ENCODE measurements at regions not wholly inside any gene's neighbourhood (a gene's known extent, or its start where the extent isn't known, plus 50 kb on each side); places are given as distances from the start of the nearest gene placed in this dataset.
"Not testable (repeated sequence)": the region's sequence is repeated elsewhere in the genome, so short reads cannot be mapped to it uniquely, and the experiment has no call there.

GRCh38 chr3:550471-550870 lies 353.9 kb downstream of the CHL1 start:
- no peaks in the 10 kb centered on the region for H4K20me1 ChIP-seq (ENCODE audit: insufficient read depth, poor library complexity, severe bottlenecking)
- no peak for DNase-seq (ENCODE audit: low spot score)
- H3K79me2 ChIP-seq: no peaks in the 10 kb centered on the region
- H3K4me3 ChIP-seq: no peak overlapping the region
- H2AFZ ChIP-seq: no peak overlapping the region
- no peaks in the 10 kb centered on the region for H3K4me1 ChIP-seq (ENCODE audit: insufficient read depth)
- H3K27me3 ChIP-seq: no peaks in the 10 kb centered on the region
- no peaks in the 10 kb centered on the region for H3K9me3 ChIP-seq (ENCODE audit: low read depth)
- no peak for TF ChIP-seq CTCF (IDR thresholded peaks at IDR 0.05; ENCODE audit: poor library complexity)
- TF ChIP-seq EZH2 (IDR thresholded peaks at IDR 0.05; ENCODE audit: borderline replicate concordance): no peak
- no peak for TF ChIP-seq EZH2phosphoT487 (IDR thresholded peaks at IDR 0.05; ENCODE audit: low read depth, severe bottlenecking, unreplicated experiment)
- H3K27ac ChIP-seq: no peak overlapping the region
- H3K36me3 ChIP-seq (replicated peaks; ENCODE audit: insufficient read depth, low read depth): no peaks in the 10 kb centered on the region
- 100% methylated on average over 1 of the region's 1 CpG for WGBS (ENCODE audit: low lambda C conversion rate, missing lambda C conversion rate)
- H3K4me2 ChIP-seq: no peak overlapping the region
- H3K9me2 ChIP-seq (replicated peaks; ENCODE audit: insufficient read depth): no peaks in the 10 kb centered on the region

GRCh38 chr3:557972-558371 lies 361.4 kb downstream of the CHL1 start:
- no peaks in the 10 kb centered on the region for H3K9me3 ChIP-seq (ENCODE audit: low read depth)
- no peaks in the 10 kb centered on the region for H4K20me1 ChIP-seq (ENCODE audit: insufficient read depth, poor library complexity, severe bottlenecking)
- TF ChIP-seq CTCF (IDR thresholded peaks at IDR 0.05; ENCODE audit: poor library complexity) (no peak), EZH2phosphoT487 (IDR thresholded peaks at IDR 0.05; ENCODE audit: low read depth, severe bottlenecking, unreplicated experiment) (no peak), EZH2 (IDR thresholded peaks at IDR 0.05; ENCODE audit: borderline replicate concordance) (no peak)
- H3K27me3 ChIP-seq: no peaks in the 10 kb centered on the region
- H3K27ac ChIP-seq: no peak overlapping the region
- H3K4me1 ChIP-seq (ENCODE audit: insufficient read depth): no peaks in the 10 kb centered on the region
- no peaks in the 10 kb centered on the region for H3K79me2 ChIP-seq
- H2AFZ ChIP-seq: no peak overlapping the region
- no peak overlapping the region for H3K4me2 ChIP-seq
- DNase-seq (ENCODE audit: low spot score): no peak
- no peak overlapping the region for H3K4me3 ChIP-seq
- WGBS (ENCODE audit: low lambda C conversion rate, missing lambda C conversion rate): 81% methylated on average over 1 of the region's 1 CpG
- H3K9me2 ChIP-seq (replicated peaks; ENCODE audit: insufficient read depth): no peaks in the 10 kb centered on the region
- no peaks in the 10 kb centered on the region for H3K36me3 ChIP-seq (replicated peaks; ENCODE audit: insufficient read depth, low read depth)

GRCh38 chr3:567488-568185 lies 371.1 kb downstream of the CHL1 start:
- H3K79me2 ChIP-seq: no peaks in the 10 kb centered on the region
- H3K9me2 ChIP-seq (replicated peaks; ENCODE audit: insufficient read depth): no peaks in the 10 kb centered on the region
- no peak overlapping the region for H3K4me3 ChIP-seq
- H3K9me3 ChIP-seq (ENCODE audit: low read depth): no peaks in the 10 kb centered on the region
- H4K20me1 ChIP-seq (ENCODE audit: insufficient read depth, poor library complexity, severe bottlenecking): no peaks in the 10 kb centered on the region
- WGBS (ENCODE audit: low lambda C conversion rate, missing lambda C conversion rate): 68% methylated on average over 5 of the region's 5 CpGs
- H3K4me1 ChIP-seq (ENCODE audit: insufficient read depth): no peaks in the 10 kb centered on the region
- H3K4me2 ChIP-seq: no peak overlapping the region
- H3K27me3 ChIP-seq: no peaks in the 10 kb centered on the region
- H3K27ac ChIP-seq: no peak overlapping the region
- H3K36me3 ChIP-seq (replicated peaks; ENCODE audit: insufficient read depth, low read depth): no peaks in the 10 kb centered on the region
- TF ChIP-seq EZH2phosphoT487 (IDR thresholded peaks at IDR 0.05; ENCODE audit: low read depth, severe bottlenecking, unreplicated experiment): no peak
- TF ChIP-seq EZH2 (IDR thresholded peaks at IDR 0.05; ENCODE audit: borderline replicate concordance): no peak
- TF ChIP-seq CTCF (IDR thresholded peaks at IDR 0.05; ENCODE audit: poor library complexity): no peak
- no peak for DNase-seq (ENCODE audit: low spot score)
- H2AFZ ChIP-seq: no peak overlapping the region

- not testable (repeated sequence) for H3K27ac ChIP-seq; H3K27me3 ChIP-seq; H4K20me1 ChIP-seq (ENCODE audit: insufficient read depth, poor library complexity, severe bottlenecking); H3K9me3 ChIP-seq (ENCODE audit: low read depth); H3K4me1 ChIP-seq (ENCODE audit: insufficient read depth); H2AFZ ChIP-seq; H3K4me2 ChIP-seq; H3K36me3 ChIP-seq (replicated peaks; ENCODE audit: insufficient read depth, low read depth); H3K4me3 ChIP-seq; H3K9me2 ChIP-seq (replicated peaks; ENCODE audit: insufficient read depth); H3K79me2 ChIP-seq; DNase-seq (ENCODE audit: low spot score)
- WGBS (ENCODE audit: low lambda C conversion rate, missing lambda C conversion rate): 69% methylated on average over 2 of the region's 2 CpGs
Measured at GRCh38 chr3:579529-579928, 383.0 kb downstream of the CHL1 start.

GRCh38 chr3:589066-589465 lies 392.5 kb downstream of the CHL1 start:
- H3K79me2 ChIP-seq; H3K27ac ChIP-seq; H2AFZ ChIP-seq; H3K27me3 ChIP-seq; H3K4me3 ChIP-seq; H3K36me3 ChIP-seq (replicated peaks; ENCODE audit: insufficient read depth, low read depth); H3K9me2 ChIP-seq (replicated peaks; ENCODE audit: insufficient read depth); H3K9me3 ChIP-seq (ENCODE audit: low read depth); DNase-seq (ENCODE audit: low spot score); H4K20me1 ChIP-seq (ENCODE audit: insufficient read depth, poor library complexity, severe bottlenecking); H3K4me1 ChIP-seq (ENCODE audit: insufficient read depth); H3K4me2 ChIP-seq: not testable (repeated sequence)

GRCh38 chr3:597304-597703 lies 400.7 kb downstream of the CHL1 start:
- not testable (repeated sequence) for H3K9me3 ChIP-seq (ENCODE audit: low read depth); DNase-seq (ENCODE audit: low spot score); H3K79me2 ChIP-seq; H2AFZ ChIP-seq; H3K27me3 ChIP-seq; H3K4me2 ChIP-seq; H3K27ac ChIP-seq; H3K9me2 ChIP-seq (replicated peaks; ENCODE audit: insufficient read depth); H3K4me3 ChIP-seq; H3K36me3 ChIP-seq (replicated peaks; ENCODE audit: insufficient read depth, low read depth); H3K4me1 ChIP-seq (ENCODE audit: insufficient read depth); H4K20me1 ChIP-seq (ENCODE audit: insufficient read depth, poor library complexity, severe bottlenecking)
- WGBS (ENCODE audit: low lambda C conversion rate, missing lambda C conversion rate): 23% methylated on average over 2 of the region's 2 CpGs
